Fibroblast of the aortic adventitia (primary cell): ENCODE measurements at regions not wholly inside any gene's neighbourhood (a gene's known extent, or its start where the extent isn't known, plus 50 kb on each side); places are given as distances from the start of the nearest gene placed in this dataset.

Experiments used
- DNase-seq: peaks from one replicate; pipeline ENCODE4 v3.0.0-alpha.2; 2010; ENCODE audit warnings: low read depth
- H3K4me3 ChIP-seq: 2 replicates; pipeline ENCODE4 v1.5.1; 2011; ENCODE audit warnings: low read depth, mild to moderate bottlenecking, control low read depth, low read length, moderate library complexity
- CTCF ChIP-seq: IDR thresholded peaks from 2 replicates; pipeline ENCODE4 v1.5.1; 2011; ENCODE audit warnings: mild to moderate bottlenecking, low read length, control low read depth, inconsistent platforms; ENCODE audit not compliant: insufficient read depth

- DNase-seq = no peak
These were observed 234.6 kb upstream of the MON1B start for GRCh38 chr16:76956394-76956793.

GRCh38 chr16:76956841-76957240 is 234.1 kb upstream of the MON1B start:
- no peak for TF ChIP-seq CTCF
- no peak for DNase-seq
- no peak overlapping the region for H3K4me3 ChIP-seq

More at GRCh38 chr16:76956394-76956793, 234.6 kb upstream of the MON1B start:
- no peak for TF ChIP-seq CTCF
- H3K4me3 ChIP-seq = no peak overlapping the region

DNA sequence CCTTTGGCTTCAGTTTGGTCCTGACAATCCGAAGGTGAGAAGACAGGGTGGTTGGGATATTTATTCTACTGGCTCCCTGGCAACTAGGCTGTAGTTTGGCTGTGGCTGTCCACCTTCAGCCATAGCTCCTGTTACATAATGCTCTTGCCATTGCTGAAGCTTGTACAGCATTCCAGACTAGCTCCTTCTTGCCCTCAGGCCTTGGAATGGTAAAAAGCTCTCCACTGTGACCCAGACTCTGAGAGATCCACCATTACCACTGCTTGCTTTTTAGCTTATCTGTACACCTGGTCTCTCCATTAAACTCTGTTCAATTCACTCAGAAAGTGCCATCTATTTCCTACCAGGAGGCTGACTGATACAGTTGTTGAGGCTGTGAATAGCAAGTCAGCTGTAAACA is 231.8 kb upstream of the MON1B start:
- H3K4me3 ChIP-seq = no peak overlapping the region
- no peak for DNase-seq
- TF ChIP-seq CTCF = no peak

DNA sequence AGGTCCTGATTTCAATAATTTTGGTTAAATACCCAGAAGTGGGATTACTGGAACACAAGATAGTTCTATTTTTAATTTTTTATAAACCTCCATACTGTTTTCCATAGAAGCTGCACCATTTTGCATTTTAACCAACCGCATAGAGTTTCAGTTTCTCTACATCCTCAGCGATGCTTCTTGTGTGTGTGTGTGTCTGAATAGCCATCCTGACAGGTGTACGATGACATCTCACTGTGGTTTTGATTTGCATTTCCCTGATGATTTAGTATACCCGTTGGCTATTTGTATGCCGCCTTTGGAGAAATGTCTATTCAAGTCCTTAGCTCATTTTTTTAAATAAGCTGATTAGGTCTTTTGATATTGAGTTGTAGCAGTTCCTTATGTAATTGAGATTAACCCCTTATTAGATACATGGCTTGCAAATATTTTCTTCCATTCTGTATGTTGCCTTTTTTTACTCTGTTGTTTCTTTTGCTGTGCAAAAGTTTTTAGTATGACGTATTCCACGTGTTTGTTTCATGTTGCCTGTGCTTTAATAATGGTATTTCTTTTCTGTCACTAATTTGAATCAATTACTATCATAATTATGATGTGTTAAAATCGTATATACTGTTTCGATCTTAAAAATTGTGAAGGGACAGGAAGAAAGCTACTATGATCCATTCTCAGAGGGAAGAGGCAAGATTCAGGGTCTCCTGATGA is 227.2 kb upstream of the MON1B start:
- TF ChIP-seq CTCF = no peak
- no peak for DNase-seq
- no peak overlapping the region for H3K4me3 ChIP-seq

DNA sequence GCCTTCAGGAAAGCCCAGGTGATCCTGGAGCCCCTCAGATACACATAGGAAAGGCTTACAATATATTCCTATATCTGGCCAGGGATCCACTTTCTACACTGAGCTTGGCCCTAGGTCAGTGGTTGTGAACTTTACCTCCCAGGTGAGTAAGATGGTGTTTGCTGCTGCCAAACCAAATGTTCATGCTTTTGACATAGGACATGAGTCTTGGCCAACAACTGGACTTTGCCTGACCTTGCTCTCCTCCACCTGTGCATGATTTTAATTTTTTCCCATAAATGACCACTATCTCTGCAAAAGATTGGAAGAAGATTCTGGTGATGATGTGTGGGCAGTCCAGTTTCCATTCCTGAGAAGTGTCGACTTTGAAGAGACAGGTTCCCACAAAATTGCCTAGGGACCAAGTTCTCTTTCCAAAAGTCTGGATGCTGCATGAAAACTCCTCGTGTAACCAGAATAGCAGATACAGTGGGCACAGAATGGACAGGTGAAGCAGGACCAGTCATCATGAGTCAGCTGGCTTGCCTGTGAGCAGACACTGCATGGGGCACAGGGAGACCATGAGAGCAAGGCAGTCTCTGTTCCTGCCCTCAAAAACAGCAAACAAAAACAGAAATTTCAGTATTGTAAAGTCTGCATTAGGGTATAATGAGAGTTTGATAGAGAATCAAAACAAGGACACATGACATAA is 226.4 kb upstream of the MON1B start:
- DNase-seq = no peak
- no peak for TF ChIP-seq CTCF
- no peak overlapping the region for H3K4me3 ChIP-seq

DNA sequence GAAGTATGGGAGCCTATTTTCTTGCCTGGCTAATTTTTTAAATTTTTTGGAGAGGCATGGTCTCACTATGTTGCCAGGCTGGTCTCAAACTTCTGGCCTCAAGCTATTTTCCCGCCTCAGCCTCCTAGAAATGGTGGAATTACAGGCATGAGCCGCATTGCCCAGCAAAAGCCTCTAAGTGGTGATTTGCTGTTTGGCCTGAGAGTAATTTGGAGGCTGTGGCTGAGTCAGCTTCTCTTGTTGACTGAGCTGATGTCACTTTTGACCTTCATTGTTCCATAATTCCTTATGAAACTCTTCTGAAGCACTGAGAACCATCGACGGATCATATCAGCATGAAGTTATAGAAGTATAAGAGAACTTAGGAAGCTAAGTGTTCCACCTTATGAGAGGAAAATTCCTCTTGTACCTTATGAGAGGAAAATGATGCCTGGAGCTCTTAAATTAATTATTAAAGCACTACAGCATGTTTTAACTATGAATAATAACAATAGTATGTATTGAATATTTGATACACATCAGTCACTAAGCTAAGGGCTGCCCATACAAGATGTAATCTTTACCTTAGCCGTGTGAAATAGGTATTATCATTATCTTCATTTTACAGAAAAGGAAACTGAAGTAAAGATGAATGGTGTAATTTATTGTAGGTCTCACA is 220.8 kb upstream of the MON1B start:
- DNase-seq = peak; percentile 50
- no peak for TF ChIP-seq CTCF
- H3K4me3 ChIP-seq = no peak overlapping the region
